Fibroblast of lung (primary cell): ENCODE measurements at regions not wholly inside any gene's neighbourhood (a gene's known extent, or its start where the extent isn't known, plus 50 kb on each side); places are given as distances from the start of the nearest gene placed in this dataset.

Experiments
- DNase-seq, 2 donors: peaks; one replicate each; pipeline versions ENCODE4 v3.0.0 to v3.0.0-alpha.2; 2010; ENCODE audit warnings: low read depth in 2 of 2
- H2AFZ ChIP-seq: 2 replicates; pipeline ENCODE4 v1.5.1; 2012; ENCODE audit warnings: low read length, control low read depth, inconsistent platforms
- H3K27ac ChIP-seq: 2 replicates; pipeline ENCODE4 v1.5.1; 2011; ENCODE audit warnings: low read length, control low read depth; ENCODE audit not compliant: insufficient read depth
- H3K27me3 ChIP-seq: 2 replicates; pipeline ENCODE4 v1.5.1; 2011; ENCODE audit warnings: mild to moderate bottlenecking, low read length; ENCODE audit not compliant: control insufficient read depth, insufficient read depth
- H3K36me3 ChIP-seq: 2 replicates; pipeline ENCODE4 v1.5.1; 2011; ENCODE audit warnings: low read length; ENCODE audit not compliant: control insufficient read depth, insufficient read depth
- H3K4me1 ChIP-seq: 2 replicates; pipeline ENCODE4 v1.5.1; 2011; ENCODE audit warnings: low read length; ENCODE audit not compliant: control insufficient read depth, insufficient read depth; ENCODE audit errors: extremely low read depth
- H3K4me2 ChIP-seq: 2 replicates; pipeline ENCODE4 v1.5.1; 2011; ENCODE audit warnings: low read length, control low read depth; ENCODE audit not compliant: insufficient read depth; ENCODE audit errors: extremely low read depth
- H3K4me3 ChIP-seq, 4 experiments: fragments of 200-600 bp in 1 of 4; sonication (generic) in 1 of 4; replicated peaks in 1 of 4; 2 replicates each; pipeline ENCODE4 v1.5.1; 2011 to 2016; ENCODE audit warnings: low read length in 4 of 4, low read depth in 3 of 4, mild to moderate bottlenecking in 3 of 4, control low read depth in 2 of 4, inconsistent platforms in 1 of 4, mixed read lengths in 1 of 4; ENCODE audit not compliant: insufficient read depth in 1 of 4; ENCODE audit errors: control extremely low read depth in 1 of 4
- H3K79me2 ChIP-seq: 2 replicates; pipeline ENCODE4 v1.5.1; 2012; ENCODE audit warnings: mild to moderate bottlenecking, low read length, inconsistent platforms; ENCODE audit not compliant: control insufficient read depth, insufficient read depth
- H3K9ac ChIP-seq: 2 replicates; pipeline ENCODE4 v1.5.1; 2011; ENCODE audit warnings: mild to moderate bottlenecking, low read length, control low read depth; ENCODE audit not compliant: insufficient read depth
- H3K9me3 ChIP-seq: 2 replicates; pipeline ENCODE4 v1.5.1; 2012; ENCODE audit warnings: low read depth, low read length; ENCODE audit not compliant: control insufficient read depth, insufficient read depth
- H4K20me1 ChIP-seq: 2 replicates; pipeline ENCODE4 v1.5.1; 2011; ENCODE audit warnings: low read length; ENCODE audit not compliant: control insufficient read depth, insufficient read depth; ENCODE audit errors: extremely low read depth
- CTCF ChIP-seq, 2 donors: IDR thresholded peaks in 1 of 2; conservative IDR thresholded peaks in 1 of 2; 1 replicate in 1 of 2; 2 replicates in 1 of 2; pipeline ENCODE4 v1.5.1; 2011 to 2012; ENCODE audit warnings: low read length in 2 of 2, control low read depth in 1 of 2, inconsistent platforms in 1 of 2, low read depth in 1 of 2, mild to moderate bottlenecking in 1 of 2
- EZH2 ChIP-seq: IDR thresholded peaks from 2 replicates; pipeline ENCODE4 v1.5.1; 2012; ENCODE audit warnings: low read length, control low read depth, mild to moderate bottlenecking; ENCODE audit errors: missing control alignments

GRCh38 chr1:23627069-23627735 is 64.4 kb upstream of the RPL11 start:
- H3K27ac ChIP-seq, result no peak overlapping the region
- no peak overlapping the region for H3K4me2 ChIP-seq
- H3K27me3 ChIP-seq, result peaks cover 2% of the 10 kb centered on the region
- no peak overlapping the region for H3K4me3 ChIP-seq
- no peak overlapping the region for H2AFZ ChIP-seq
- no peaks in the 10 kb centered on the region for H3K9me3 ChIP-seq
- H3K79me2 ChIP-seq, result no peaks in the 10 kb centered on the region
- TF ChIP-seq CTCF (conservative IDR thresholded peaks at IDR 0.05 in 1 of 2, IDR thresholded peaks at IDR 0.05 in 1 of 2; ENCODE audit: low read depth in 1 of 2, low read length in 2 of 2) (no peak), EZH2 (no peak)
- no peaks in the 10 kb centered on the region for H4K20me1 ChIP-seq
- no peak overlapping the region for H3K9ac ChIP-seq
- no peaks in the 10 kb centered on the region for H3K36me3 ChIP-seq
- DNase-seq, result no peak
- H3K4me1 ChIP-seq, result no peaks in the 10 kb centered on the region

GRCh38 chr1:23625929-23626535 is 65.6 kb upstream of the RPL11 start:
- no peak for DNase-seq
- H3K27ac ChIP-seq, result no peak overlapping the region
- TF ChIP-seq EZH2 (no peak), CTCF (conservative IDR thresholded peaks at IDR 0.05 in 1 of 2, IDR thresholded peaks at IDR 0.05 in 1 of 2; ENCODE audit: low read depth in 1 of 2, low read length in 2 of 2) (no peak)

GRCh38 chr1:23625459-23625858 is 66.1 kb upstream of the RPL11 start:
- peaks cover 5% of the 10 kb centered on the region for H3K27me3 ChIP-seq
- H3K36me3 ChIP-seq, result no peaks in the 10 kb centered on the region
- no peaks in the 10 kb centered on the region for H3K79me2 ChIP-seq
- TF ChIP-seq EZH2, result no peak
- no peak for TF ChIP-seq CTCF (conservative IDR thresholded peaks at IDR 0.05 in 1 of 2, IDR thresholded peaks at IDR 0.05 in 1 of 2; ENCODE audit: low read depth in 1 of 2, low read length in 2 of 2)
- no peak for DNase-seq
- no peak overlapping the region for H3K9ac ChIP-seq
- H3K27ac ChIP-seq, result no peak overlapping the region
- H3K9me3 ChIP-seq, result no peaks in the 10 kb centered on the region
- H3K4me2 ChIP-seq, result no peak overlapping the region
- H3K4me3 ChIP-seq, result no peak overlapping the region
- H2AFZ ChIP-seq, result no peak overlapping the region
- no peaks in the 10 kb centered on the region for H4K20me1 ChIP-seq
- no peaks in the 10 kb centered on the region for H3K4me1 ChIP-seq

More at GRCh38 chr1:23625929-23626535, 65.6 kb upstream of the RPL11 start:
- Histone ChIP-seq H3K4me2 (no peak overlapping the region), H3K79me2 (no peaks in the 10 kb centered on the region), H3K36me3 (no peaks in the 10 kb centered on the region), H3K27me3 (peaks cover 2% of the 10 kb centered on the region), H3K9me3 (no peaks in the 10 kb centered on the region), H3K4me1 (no peaks in the 10 kb centered on the region), H4K20me1 (no peaks in the 10 kb centered on the region), H3K4me3 (no peak overlapping the region), H2AFZ (no peak overlapping the region), H3K9ac (no peak overlapping the region)
